ENCODE measurements at regions not wholly inside any gene's neighbourhood (a gene's known extent, or its start where the extent isn't known, plus 50 kb on each side); places are given as distances from the start of the nearest gene placed in this dataset.
"Not testable (repeated sequence)": the region's sequence is repeated elsewhere in the genome, so short reads cannot be mapped to it uniquely, and the experiment has no call there.

GRCh38 chr10:124176349-124177179 is 83.2 kb upstream of the CHST15 start:
- no peak for DNase-seq

DNA sequence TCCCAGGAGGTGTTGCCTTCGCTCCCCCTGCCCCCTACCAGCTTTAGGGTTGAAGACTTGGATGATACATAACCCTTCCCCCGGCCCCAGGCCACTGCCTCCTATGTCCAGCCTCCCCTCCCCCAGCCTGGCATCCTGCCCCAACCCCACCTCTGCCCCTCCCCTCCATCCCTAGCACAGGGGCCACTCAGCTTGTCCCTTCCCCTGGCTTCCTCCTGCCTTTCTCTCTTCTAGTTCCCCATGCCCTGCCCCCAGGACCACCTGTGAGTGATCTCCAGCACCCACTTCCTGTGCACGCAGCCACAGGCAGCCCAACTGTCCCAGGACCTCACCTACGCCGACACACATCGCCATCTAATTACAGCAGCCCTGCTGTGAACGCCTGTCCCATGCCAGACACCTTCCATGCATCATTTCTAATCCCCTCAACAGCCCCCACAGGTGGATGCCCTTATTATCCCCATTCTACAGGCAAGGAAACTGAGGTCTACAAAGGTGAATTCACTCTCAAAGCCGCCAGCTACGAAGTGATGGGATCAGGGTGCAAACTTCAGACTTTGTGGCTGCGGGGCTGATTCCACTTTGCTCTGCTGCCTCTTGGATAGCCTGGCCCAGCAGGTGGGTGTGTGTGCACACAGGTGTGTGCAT is 82.4 kb upstream of the CHST15 start:
- no peak for DNase-seq

DNA sequence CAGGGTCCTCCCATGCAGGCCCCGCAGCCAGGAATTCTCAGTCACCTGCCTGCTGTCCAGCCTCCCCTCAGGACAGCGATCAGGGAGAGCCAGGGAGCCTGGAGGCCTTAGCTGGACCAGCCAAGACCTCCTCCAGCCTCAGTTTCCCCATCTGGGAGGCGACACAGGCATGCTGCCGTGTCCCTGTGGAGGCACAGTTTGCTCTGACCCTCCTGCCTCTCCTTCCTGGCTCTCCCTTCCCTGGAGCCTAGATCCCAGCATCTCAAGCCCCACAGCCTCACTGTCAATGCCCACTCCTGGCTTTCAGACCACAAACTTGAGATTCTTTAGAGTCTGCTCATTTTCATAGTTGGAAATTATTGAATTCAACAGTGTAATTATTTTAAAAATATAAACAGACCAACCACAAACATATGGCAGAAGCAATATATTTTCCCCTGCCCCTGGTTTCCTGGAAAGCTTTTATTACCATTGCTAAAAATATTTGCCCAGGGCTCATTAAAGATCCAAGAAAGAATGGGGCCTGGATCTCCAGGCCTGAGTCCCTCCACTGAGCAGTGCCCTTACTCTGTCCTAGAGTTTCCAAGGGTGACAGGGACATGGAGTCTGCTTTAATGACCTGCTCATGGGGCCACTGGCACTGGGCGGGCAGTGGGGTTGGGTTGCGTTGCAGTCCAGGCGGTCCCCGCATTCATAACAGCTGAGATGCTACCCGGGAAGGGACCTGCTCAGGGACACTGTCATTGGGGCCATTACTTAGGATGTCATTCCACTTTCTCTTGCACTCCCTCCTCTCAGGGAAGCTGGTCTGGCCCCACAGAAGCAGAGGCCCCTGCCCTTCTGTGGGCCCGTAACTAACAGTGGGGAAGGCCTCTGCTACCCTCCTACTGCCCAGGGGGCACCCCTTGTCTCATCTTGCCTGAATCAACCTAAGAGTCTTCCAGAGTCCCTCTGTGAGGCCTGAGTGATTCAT is 81.6 kb upstream of the CHST15 start:
- DNase-seq, result no peak

DNA sequence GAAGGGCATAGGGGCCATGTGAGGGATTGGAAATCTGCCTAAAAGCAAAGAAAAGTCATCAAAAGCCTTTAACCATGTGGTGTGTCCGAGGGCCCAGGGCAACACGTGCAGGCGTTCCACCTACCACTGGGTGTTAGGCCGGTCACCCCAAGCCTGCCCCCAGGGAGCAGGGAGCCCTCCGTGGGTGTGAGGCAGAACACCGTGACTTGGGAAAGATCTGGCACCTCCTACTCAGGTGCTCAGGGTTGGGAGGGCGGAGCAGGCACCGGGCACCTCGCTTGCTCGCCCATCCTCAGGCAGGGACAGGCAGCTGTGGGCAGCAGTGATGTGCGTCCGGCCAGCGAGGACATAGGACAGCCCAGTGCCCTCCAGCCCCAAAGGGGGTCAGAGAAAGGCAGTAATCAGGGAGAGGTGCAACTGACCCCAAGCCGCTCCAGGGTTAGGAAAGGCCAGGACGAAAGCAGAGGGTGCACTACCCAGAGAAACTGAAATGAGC is 80.7 kb upstream of the CHST15 start:
- DNase-seq, result no peak

DNA sequence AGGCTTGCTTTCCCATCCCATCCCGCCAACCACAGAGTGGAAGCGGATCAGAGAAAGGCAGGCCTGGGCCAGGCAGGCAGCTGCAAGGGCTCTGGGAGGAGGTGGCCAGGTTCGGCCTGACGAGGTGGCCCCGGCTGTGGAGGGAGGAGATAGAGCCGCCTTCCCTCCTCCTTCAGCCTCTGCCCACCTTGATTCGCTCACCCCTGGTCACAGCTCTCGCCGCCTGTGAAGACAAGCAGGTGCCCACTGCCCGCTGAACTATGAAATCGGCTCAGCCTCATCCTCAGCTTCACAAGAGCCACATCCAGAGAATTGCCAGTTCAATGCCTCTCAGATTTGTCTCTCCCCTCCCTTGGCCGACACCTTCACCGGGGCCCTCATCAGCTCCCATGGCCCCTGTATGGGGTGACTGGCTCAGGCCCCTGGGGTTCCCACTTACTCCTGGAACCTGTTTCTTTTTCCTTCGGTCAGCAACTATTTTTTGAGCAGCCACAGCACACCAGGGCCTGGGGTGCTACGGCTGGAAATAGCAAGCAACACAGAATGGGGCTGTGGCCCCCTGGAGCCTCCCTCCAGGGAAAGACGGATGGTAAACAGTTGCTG is 80.0 kb upstream of the CHST15 start:
- DNase-seq, result no peak

- no peak for DNase-seq
Measured at GRCh38 chr10:124172181-124172916, 79.0 kb upstream of the CHST15 start.

GRCh38 chr10:124171561-124171960 is 78.2 kb upstream of the CHST15 start:
- DNase-seq, result no peak

DNA sequence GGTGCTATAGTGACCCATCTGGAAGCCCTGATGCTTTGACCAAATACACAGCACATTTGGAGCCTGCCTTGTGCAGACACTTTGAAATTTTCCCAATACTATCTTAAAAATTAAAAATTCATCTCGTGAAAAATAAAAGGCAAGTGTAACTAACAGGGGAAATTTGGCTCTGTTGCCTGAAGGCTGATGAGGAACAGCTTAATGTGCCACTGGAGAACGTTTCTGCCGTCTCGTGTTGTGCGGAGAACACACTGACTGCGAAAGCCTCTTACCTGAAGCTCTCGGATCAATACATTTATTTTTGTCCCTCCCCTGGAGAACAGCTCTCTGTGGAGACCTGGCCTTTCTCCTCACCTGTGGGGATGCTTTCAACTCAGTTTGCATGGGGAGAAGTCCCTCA is 77.2 kb upstream of the CHST15 start:
- DNase-seq, result no peak

DNA sequence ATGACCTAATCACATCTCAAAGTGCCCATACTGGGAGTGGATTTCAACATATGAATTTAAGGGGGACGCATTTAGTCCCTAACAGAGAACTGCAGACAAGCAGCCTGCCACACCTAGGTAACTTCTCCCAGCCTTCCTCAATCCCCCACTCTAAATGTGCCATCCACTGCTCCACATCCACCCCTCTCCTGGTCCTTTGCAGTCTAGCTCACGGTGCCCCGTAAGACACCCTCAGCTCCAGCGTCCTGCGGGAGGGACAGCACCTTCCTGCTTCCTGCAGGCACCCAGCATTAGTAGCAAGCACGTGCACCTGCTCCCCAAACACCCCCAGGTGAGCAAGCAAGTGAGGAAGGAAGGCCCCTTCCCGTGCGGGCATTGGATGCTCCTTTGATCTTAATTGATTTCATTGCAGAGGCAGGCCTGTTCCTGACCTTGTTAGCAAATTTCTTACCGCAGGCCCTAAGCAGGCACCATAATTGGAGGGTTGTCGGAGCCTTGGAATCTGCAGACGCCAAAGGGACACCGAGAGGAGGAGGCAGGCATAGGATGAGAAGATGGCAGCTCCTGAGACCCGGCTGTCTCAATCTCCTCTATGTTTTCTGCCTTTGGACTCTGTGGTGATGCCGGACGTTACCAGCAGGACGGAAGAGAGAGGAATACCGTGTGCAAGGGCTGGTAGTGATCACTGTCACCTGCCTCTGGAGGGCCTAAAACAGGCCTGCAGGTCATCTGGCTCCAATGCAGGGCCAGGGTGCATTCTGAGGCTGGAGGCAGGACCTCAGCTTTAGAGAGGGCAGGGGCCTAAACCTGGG is 75.8 kb upstream of the CHST15 start:
- DNase-seq, result no peak

DNA sequence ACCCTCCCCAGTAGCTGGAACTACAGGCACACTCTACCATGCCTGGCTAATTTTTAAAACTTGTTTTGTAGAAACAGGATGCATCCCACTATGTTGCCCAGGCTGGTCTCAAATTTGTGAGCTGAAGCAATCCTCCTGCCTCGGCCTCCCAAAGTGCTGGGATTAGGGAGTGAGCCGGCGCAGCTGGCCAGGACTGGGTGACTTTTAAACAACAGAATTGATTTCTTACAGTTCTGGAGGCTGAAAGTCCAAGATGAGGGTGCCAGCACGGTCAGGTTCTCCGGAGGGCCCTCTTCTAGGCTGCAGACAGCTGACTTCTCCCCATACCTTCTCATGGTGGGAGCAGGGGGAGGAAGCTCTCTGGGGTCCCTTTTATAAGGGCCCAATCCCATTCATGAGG is 75.2 kb upstream of the CHST15 start:
- DNase-seq, result no peak

DNA sequence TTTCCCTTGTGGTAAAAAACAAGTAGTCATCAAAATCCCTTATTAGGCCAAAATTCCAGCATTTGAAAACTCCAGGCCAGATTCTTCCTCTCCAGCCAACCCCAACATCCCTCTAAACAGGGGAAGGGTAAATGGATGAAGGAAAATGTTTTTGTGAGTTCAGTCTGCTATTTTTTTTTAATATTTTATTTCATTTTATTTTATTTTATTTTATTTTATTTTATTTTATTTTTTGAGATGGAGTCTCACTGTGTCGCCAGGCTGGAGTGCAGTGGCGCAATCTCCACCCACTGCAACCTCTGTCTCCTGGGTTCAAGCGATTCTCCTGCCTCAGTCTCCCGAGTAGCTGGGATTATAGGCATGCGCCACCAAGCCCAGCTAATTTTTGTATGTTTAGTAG is 74.5 kb upstream of the CHST15 start:
- not testable (repeated sequence) for DNase-seq

GRCh38 chr10:124166431-124167125 is 73.2 kb upstream of the CHST15 start:
- no peak for DNase-seq

GRCh38 chr10:124165827-124166226 is 72.4 kb upstream of the CHST15 start:
- DNase-seq, result no peak

- no peak for DNase-seq
Measured at GRCh38 chr10:124165311-124165710, 71.9 kb upstream of the CHST15 start.

DNA sequence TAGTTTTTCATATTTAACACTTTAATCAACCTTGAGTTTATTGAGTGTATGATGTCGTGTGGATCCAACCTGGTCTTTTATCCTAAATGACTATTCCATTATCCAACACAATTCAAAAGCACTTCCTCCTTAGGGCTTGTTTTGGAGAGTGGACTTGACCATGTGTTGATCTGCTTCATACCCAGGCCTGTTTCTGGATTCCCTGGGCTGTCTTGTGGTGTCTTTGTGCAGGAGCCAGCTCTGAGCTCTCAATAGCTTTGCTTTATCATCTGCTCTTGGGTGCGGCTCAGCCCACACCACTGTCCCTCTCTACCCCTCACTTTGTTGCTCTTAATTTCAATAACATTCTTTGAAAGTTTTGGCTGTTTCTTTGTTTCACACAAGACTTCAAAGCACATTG is 70.9 kb upstream of the CHST15 start:
- no peak for DNase-seq

- DNase-seq, result no peak
Measured at GRCh38 chr10:124162774-124163354, 69.5 kb upstream of the CHST15 start.

GRCh38 chr10:124162136-124162535 is 68.7 kb upstream of the CHST15 start:
- DNase-seq, result no peak

DNA sequence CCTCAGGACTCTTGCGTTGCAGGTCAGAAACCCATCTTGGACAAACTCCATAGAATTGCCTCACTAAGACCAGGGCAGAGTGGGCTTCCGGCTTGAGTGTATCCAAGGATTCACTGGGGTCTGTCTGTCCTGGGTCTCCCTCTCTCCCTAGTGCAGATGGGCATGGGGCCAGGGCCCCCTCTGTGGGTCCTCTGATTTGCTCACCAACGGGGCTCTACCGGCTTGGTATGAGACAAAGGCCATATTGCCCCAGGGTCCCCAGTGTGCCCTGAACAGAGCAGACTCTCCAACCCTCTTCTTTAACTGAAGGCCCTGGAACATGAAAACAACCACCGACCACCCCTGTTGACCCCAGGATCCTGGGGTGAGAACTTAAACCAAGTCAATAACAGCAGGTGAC is 68.2 kb upstream of the CHST15 start:
- DNase-seq, result no peak

DNA sequence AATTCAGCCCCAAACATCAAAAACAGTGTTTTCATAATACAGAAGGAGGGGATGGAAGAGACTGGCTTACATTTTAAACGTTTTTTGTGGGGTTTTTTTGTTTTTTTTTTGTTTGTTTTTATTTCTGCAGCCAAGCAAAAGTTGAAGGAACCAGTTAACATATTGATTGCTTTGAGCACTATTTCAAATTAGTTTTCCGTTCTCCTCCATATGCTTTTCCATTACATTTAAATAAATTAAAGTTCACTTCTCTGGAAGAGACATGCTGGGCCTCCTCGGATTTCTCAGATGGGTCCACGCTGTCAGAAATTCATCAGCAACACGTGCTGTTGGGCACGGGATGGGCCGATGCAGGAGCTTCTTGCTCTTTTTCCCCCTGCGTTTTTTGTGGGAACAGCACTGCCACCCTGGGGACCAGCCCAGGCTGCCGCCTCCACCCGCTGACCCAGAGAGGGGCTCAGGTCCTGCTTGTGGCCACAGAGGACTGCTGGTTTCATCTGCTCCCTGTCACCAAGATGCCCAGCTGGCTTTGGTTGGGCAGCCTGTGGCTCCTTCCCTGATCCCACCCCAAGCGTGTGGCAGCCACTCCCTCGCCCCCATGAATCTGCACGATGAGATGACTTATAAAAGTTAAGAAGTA is 67.7 kb upstream of the CHST15 start:
- no peak for DNase-seq

GRCh38 chr10:124160176-124160575 is 66.8 kb upstream of the CHST15 start:
- no peak for DNase-seq
